ENCODE measurements at regions not wholly inside any gene's neighbourhood (a gene's known extent, or its start where the extent isn't known, plus 50 kb on each side); places are given as distances from the start of the nearest gene placed in this dataset.
"Not testable (repeated sequence)": the region's sequence is repeated elsewhere in the genome, so short reads cannot be mapped to it uniquely, and the experiment has no call there.

- no peak overlapping the region for H3K4me3 ChIP-seq (ENCODE audit: low read depth, low read length)
Observed at GRCh38 chr22:49660321-49660720, 167.4 kb downstream of the BRD1 start.

DNA sequence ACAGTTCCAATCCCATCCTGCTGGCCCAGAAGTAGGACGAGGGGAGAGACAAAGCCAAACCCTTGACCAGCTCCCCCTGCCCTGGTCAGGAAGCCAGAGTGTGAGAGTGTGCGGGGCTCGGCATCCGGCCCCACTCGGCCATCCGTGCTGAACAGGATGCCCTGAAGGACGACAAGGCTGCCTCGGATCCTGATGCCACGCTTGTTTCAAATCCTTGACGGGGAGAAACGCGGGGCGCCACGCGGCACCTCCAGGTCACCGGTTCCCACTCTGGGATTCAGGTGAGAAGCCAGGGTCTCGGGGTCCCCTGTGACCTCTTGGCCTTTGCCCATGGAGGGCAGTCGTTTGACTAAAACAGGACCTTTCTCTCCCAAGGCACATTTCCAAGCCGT lies 167.8 kb downstream of the BRD1 start:
- H3K4me3 ChIP-seq (ENCODE audit: low read depth, low read length), result no peak overlapping the region

GRCh38 chr22:49659281-49659923 lies 168.3 kb downstream of the BRD1 start:
- H3K4me3 ChIP-seq (ENCODE audit: low read depth, low read length), result no peak overlapping the region

- no peak overlapping the region for H3K4me3 ChIP-seq (ENCODE audit: low read depth, low read length)
Observed at GRCh38 chr22:49658902-49659280, 168.8 kb downstream of the BRD1 start.

DNA sequence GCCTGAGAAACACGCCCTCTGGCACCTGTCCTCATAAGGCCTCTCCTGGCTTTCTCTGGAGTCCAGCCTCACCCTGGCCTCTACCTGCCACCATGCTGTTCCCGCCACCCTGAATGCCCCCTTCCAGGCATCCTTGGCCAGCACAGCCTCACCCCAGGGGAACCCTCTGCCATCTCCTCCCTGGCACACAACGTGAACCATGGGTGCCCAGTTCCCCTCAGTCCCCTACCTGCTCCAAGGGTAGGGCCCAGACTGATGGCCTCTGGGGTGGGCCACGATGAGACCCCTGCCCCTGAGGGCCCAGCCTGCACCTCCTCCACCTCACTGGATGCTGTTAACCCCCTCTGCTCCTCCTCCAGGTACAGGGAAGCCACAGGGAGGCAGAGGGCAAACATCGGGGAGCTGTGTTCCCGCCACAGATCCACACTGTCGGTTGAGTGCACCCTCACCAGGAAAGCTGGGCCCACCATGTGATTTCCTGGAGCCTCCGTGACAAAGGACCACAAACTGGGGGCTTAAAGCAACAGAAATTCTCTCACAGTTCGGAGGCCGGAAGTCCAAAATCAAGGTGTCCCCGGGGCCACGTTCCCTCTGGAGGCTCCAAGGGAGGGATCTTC lies 169.6 kb downstream of the BRD1 start:
- H3K4me3 ChIP-seq (ENCODE audit: low read depth, low read length), result no peak overlapping the region

DNA sequence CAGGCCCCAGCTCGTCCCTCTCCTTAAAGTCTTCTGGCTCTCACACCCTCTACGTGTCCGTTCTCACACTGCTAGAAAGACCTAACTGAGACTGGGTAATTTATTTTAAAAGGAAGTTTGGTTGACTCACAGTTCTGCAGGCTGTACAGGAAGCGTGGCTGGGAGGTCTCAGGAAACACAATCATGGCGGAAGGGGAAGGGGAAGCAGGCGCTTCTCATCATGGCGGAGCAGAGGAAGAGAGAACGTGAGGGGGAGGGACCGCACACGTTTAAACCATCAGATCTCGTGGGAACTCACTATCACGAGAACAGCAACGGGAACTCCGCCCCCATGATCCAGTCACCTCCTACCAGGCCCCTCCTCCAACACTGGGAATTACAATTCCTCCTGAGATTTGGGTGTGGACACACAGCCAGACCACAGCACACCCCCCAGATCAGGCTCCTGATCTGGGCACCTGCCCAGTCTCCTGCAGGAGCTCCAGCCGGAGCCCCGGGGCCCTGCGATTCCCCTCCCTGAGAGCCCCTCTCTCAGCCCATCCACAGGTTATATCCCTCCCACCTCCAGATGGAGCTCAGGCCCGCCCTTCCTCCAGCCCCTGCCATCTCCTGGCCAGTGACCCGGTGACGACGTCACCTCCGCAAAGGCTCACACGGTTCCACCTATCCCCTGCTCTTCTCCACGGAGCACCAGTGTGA lies 170.2 kb downstream of the BRD1 start:
- no peak overlapping the region for H3K4me3 ChIP-seq (ENCODE audit: low read depth, low read length)

DNA sequence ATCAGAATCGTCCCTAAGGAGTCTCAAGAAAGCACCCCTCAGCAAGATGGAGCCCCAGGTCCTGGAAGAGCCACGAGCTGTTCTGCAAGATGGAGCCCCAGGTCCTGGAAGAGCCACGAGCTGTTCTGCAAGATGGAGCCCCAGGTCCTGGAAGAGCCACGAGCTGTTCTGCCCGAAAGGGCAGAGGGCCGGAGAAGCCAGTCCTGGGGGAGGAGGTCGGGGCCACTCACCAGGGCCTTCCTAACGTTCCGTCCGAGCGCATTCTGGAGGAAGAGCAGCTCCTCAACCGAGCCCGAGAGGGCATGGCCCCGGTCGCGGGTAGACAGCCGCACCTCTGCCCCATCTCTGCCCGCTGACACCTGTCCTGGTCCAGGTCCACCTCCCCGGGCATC lies 170.8 kb downstream of the BRD1 start:
- not testable (repeated sequence) for H3K4me3 ChIP-seq (ENCODE audit: low read depth, low read length)

DNA sequence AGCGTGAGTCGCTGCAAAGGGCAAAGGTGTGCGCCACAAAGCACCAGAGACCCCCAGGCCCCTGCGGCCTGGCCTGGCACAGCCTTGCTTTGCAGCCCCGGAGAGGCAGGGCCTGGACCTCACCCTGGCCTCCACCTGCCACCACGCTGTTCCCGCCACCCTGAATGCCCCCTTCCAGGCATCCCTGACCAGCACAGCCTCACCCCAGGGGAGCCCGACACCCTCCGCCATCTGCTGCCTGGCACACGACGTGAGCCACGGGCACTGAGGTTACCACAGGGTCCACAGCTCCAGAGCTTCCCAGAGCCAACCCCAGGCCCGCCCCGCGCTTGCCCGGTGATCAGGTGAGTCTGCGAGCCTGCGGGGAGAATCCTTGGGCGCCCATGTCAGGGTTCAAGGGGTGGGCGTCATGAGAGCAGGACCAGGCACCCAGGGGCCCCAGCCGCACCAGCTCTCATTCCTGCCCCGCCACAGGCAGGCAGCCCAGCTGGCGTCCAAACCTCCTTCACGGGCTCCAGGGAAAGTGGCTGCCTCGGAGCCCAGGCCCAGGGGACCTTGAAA lies 171.3 kb downstream of the BRD1 start:
- no peak overlapping the region for H3K4me3 ChIP-seq (ENCODE audit: low read depth, low read length)

- H3K4me3 ChIP-seq (ENCODE audit: low read depth, low read length), result no peak overlapping the region
Observed at GRCh38 chr22:49655168-49655812, 172.4 kb downstream of the BRD1 start.

- H3K4me3 ChIP-seq (ENCODE audit: low read depth, low read length), result no peak overlapping the region
Observed at GRCh38 chr22:49650336-49651241, 177.1 kb downstream of the BRD1 start.

DNA sequence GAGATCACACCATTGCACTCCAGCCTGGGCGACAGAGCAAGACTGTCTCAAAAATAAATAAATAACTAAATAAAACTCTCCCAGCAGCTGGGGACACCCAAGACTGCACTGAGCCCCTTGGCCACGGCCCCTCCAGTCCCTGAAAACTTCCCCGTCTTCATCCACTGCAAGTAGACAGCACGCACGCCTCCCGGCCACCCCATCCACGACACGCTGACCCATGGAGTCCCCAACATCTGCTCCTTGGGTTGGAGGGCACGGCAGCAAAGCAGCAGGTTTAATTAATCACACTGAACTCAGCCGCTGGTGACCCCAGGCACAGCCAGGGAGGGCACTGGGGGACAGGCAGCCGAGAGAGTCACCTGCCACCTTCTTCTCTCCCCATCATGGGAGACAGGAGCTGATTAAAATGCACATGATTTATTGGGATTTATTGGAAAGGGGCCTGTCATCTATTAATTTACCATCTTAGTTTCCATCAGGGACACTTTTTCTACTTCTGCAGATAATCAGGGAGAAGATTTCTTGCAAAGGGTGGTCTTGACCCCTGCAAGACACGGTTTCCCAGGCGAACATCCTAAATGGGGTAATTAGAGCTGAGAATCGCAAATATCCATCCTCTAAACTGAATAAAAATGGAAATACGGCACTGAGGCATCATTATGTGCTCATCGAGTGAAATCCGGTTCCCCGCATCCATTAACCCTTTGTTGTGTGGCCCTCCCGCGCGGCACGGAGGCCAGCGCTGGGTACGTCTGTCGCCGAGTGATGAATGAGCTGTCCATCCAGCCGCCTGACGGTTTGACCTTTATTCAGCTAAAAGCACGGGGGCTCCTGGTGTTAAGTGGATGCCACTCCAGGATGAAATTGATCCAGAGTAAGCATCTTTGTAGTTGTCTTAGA lies 178.3 kb downstream of the BRD1 start:
- H3K4me3 ChIP-seq (ENCODE audit: low read depth, low read length), result no peak overlapping the region

GRCh38 chr22:49648053-49648452 lies 179.6 kb downstream of the BRD1 start:
- no peak overlapping the region for H3K4me3 ChIP-seq (ENCODE audit: low read depth, low read length)

- no peak overlapping the region for H3K4me3 ChIP-seq (ENCODE audit: low read depth, low read length)
Observed at GRCh38 chr22:49647627-49648026, 180.0 kb downstream of the BRD1 start.

DNA sequence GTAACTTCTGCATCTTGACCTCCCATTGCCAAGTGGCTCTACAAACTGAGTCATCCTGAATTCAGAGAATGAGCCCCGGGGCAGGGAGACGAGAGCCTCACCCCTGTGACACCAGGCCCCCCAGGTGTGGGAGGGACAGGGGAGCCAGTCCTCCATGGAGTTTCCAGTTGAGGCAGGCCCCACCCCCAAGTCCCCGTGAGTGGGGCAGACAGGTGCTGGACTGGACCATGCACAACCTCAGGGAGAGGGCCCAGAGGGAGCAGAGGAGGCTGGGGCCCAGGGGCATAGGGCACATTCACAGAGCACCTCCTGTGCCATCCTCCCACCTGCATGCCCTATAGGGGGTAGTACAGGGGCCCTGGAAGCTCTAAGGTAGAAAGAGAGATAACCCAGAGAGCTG lies 180.8 kb downstream of the BRD1 start:
- H3K4me3 ChIP-seq (ENCODE audit: low read depth, low read length), result no peak overlapping the region

DNA sequence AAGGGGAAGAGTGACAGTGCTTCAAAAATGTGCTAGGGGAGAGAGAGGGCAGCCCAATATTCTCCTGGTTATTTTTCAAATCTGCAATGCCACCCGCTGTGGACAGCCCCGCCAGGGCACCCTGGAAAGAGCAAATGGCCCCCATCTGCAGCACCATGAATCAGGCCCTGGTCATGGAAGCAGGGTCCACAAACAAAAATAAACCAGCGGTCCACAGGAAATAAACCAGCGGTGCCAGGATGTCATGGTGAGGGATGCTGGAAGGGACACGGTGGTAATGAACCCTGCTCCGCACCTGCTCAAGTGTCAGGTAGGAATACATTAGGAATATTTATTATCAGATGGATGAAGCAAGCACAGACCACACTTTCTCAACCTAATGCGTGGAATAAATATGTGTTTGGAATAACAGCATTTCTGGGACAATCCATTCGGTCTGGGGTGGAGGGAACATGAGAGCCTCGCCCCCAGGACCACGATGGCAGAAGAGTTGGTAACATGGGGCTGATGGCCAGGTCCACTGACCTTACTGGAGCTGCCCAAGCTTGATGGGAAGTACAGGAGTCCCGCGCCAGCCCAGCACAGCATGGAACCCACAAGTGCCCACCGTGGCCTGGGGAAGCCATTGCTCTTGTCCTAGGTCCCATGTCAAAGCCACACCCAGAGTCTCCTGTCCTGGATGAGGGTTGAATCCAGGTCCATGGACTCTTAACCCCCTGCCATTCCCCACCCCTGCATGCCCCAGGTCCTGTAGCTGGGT lies 181.7 kb downstream of the BRD1 start:
- H3K4me3 ChIP-seq (ENCODE audit: low read depth, low read length), result no peak overlapping the region

DNA sequence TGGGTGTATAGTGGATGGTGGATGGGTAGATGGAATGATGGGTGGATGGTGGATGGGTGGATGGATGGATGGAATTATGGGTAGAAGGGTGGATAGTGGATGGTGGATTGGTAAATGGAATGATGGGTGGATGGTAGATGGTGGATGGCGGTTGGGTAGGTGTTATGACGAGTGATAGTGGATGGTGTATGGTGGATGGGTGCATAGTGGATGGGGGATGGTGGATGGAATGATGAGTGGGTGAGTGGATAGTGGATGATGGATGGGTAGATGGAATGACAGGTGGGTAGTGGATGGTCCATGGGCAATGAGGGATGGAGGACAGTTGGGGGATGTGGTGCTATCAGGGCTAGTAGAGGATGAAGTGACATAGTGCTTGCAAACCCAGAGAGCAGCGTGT lies 182.4 kb downstream of the BRD1 start:
- H3K4me3 ChIP-seq (ENCODE audit: low read depth, low read length), result no peak overlapping the region

GRCh38 chr22:49643998-49644397 lies 183.7 kb downstream of the BRD1 start:
- no peak overlapping the region for H3K4me3 ChIP-seq (ENCODE audit: low read depth, low read length)

DNA sequence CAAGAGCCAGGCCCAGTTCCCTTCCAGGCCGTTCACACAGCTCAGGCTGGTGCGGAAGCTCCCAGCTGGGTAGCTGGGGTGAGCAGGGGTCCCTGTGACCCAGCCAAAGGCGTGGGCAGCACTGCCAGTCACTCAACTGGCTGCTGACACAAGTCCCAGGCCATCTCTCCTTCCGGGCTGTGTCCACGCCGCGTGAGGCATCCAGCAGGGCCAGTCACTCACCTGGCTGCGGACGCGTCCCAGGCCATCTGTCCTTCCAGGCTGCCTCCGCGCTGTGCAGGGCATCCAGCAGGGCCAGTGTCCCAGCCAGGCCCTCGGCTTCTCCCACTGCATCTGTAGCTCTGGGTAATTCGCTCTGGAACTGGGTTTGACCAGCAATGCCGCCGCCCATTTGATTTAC lies 184.2 kb downstream of the BRD1 start:
- no peak overlapping the region for H3K4me3 ChIP-seq (ENCODE audit: low read depth, low read length)

GRCh38 chr22:49642741-49643140 lies 184.9 kb downstream of the BRD1 start:
- H3K4me3 ChIP-seq (ENCODE audit: low read depth, low read length), result no peak overlapping the region
